GM23338 (cell line): ENCODE measurements at regions not wholly inside any gene's neighbourhood (a gene's known extent, or its start where the extent isn't known, plus 50 kb on each side); places are given as distances from the start of the nearest gene placed in this dataset.

ENCODE experiments used
- EZH2phosphoT487 ChIP-seq: fragments of 200-600 bp; sonication (generic); IDR thresholded peaks from one replicate; pipeline ENCODE4 v1.8.1; 2018; ENCODE audit warnings: antibody characterized with exemption; ENCODE audit not compliant: unreplicated experiment
- TF ChIP-seq, protein P1 (sequence below), 2 experiments: fragments of 200-600 bp in 1 of 2; sonication (generic) in 1 of 2; conservative IDR thresholded peaks; 2 replicates each; pipeline versions ENCODE4 v1.5.1 to v1.6.1; 2016 to 2017; ENCODE audit warnings: antibody characterized with exemption in 2 of 2, low read depth in 2 of 2, mild to moderate bottlenecking in 2 of 2, moderate library complexity in 1 of 2

DNA sequence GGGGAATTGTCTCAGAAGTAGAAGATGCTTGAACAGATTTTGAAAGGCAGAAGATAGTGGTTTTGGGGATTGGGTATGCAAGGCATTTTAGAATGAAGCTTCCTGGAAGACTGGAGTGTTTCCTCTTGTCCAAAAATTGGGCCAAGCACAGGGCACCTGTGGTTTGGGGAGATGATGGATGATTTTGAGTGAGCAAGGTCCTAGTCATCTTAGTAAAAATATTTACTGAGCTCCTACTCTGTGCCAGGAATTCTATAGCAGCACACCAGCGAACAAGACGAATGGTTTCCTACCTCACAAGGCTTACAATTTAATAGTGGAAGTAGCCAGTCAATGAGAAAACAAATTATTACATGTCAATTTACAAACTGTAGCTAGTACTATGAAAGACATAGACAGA lies 484.4 kb upstream of the KIF2A start:
- TF ChIP-seq, protein P1, sequence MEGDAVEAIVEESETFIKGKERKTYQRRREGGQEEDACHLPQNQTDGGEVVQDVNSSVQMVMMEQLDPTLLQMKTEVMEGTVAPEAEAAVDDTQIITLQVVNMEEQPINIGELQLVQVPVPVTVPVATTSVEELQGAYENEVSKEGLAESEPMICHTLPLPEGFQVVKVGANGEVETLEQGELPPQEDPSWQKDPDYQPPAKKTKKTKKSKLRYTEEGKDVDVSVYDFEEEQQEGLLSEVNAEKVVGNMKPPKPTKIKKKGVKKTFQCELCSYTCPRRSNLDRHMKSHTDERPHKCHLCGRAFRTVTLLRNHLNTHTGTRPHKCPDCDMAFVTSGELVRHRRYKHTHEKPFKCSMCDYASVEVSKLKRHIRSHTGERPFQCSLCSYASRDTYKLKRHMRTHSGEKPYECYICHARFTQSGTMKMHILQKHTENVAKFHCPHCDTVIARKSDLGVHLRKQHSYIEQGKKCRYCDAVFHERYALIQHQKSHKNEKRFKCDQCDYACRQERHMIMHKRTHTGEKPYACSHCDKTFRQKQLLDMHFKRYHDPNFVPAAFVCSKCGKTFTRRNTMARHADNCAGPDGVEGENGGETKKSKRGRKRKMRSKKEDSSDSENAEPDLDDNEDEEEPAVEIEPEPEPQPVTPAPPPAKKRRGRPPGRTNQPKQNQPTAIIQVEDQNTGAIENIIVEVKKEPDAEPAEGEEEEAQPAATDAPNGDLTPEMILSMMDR (conservative IDR thresholded peaks at IDR 0.05; ENCODE audit: low read depth in 2 of 2): no peak
- no peak for TF ChIP-seq EZH2phosphoT487
